ENCODE measurements at regions not wholly inside any gene's neighbourhood (a gene's known extent, or its start where the extent isn't known, plus 50 kb on each side); places are given as distances from the start of the nearest gene placed in this dataset.

- no peak for DNase-seq (ENCODE audit: low read depth)
These were observed 93.0 kb upstream of the ARGLU1 start for GRCh38 chr13:106660746-106661625.

- no peak for DNase-seq (ENCODE audit: low read depth)
These were observed 89.2 kb upstream of the ARGLU1 start for GRCh38 chr13:106657104-106657503.

GRCh38 chr13:106656186-106656585 is 88.2 kb upstream of the ARGLU1 start:
- no peak for DNase-seq (ENCODE audit: low read depth)

- DNase-seq (ENCODE audit: low read depth) = no peak
These were observed 83.5 kb upstream of the ARGLU1 start for GRCh38 chr13:106651442-106651841.

- no peak for DNase-seq (ENCODE audit: low read depth)
These were observed 82.8 kb upstream of the ARGLU1 start for GRCh38 chr13:106650690-106651205.

- DNase-seq (ENCODE audit: low read depth) = no peak
These were observed 81.6 kb upstream of the ARGLU1 start for GRCh38 chr13:106649495-106649894.

- no peak for DNase-seq (ENCODE audit: low read depth)
These were observed 72.6 kb upstream of the ARGLU1 start for GRCh38 chr13:106640515-106640914.

- no peak for DNase-seq (ENCODE audit: low read depth)
These were observed 69.6 kb upstream of the ARGLU1 start for GRCh38 chr13:106637519-106637918.

GRCh38 chr13:106636492-106636891 is 68.6 kb upstream of the ARGLU1 start:
- DNase-seq (ENCODE audit: low read depth) = no peak

GRCh38 chr13:106635616-106636015 is 67.7 kb upstream of the ARGLU1 start:
- no peak for DNase-seq (ENCODE audit: low read depth)

GRCh38 chr13:106633321-106633720 is 65.4 kb upstream of the ARGLU1 start:
- no peak for DNase-seq (ENCODE audit: low read depth)

- DNase-seq (ENCODE audit: low read depth) = no peak
These were observed 62.7 kb upstream of the ARGLU1 start for GRCh38 chr13:106630650-106631049.

GRCh38 chr13:106630162-106630561 is 62.2 kb upstream of the ARGLU1 start:
- no peak for DNase-seq (ENCODE audit: low read depth)

- no peak for DNase-seq (ENCODE audit: low read depth)
These were observed 61.2 kb upstream of the ARGLU1 start for GRCh38 chr13:106628936-106629659.

GRCh38 chr13:106626473-106626872 is 58.5 kb upstream of the ARGLU1 start:
- DNase-seq (ENCODE audit: low read depth) = no peak

GRCh38 chr13:106625578-106625977 is 57.6 kb upstream of the ARGLU1 start:
- DNase-seq (ENCODE audit: low read depth) = no peak

- DNase-seq (ENCODE audit: low read depth) = no peak
These were observed 56.0 kb upstream of the ARGLU1 start for GRCh38 chr13:106623799-106624460.

GRCh38 chr13:106621833-106622232 is 53.9 kb upstream of the ARGLU1 start:
- no peak for DNase-seq (ENCODE audit: low read depth)

GRCh38 chr13:106619688-106620555 is 52.0 kb upstream of the ARGLU1 start:
- DNase-seq (ENCODE audit: low read depth) = no peak

Measured in stimulated activated CD8-positive, alpha-beta memory T cell treated with anti-CD3 and anti-CD28 coated beads, Interleukin-15, amount 100 ng/mL, for 1 hour (primary cell).